Brain microvascular endothelial cell (primary cell): ENCODE measurements at regions not wholly inside any gene's neighbourhood (a gene's known extent, or its start where the extent isn't known, plus 50 kb on each side); places are given as distances from the start of the nearest gene placed in this dataset.
"Not testable (repeated sequence)": the region's sequence is repeated elsewhere in the genome, so short reads cannot be mapped to it uniquely, and the experiment has no call there.

Source experiments
- DNase-seq: peaks from one replicate; pipeline ENCODE4 v3.0.0-alpha.2; 2020
- H3K27ac ChIP-seq: fragments of 250-450 bp; sonication (Bioruptor Pico); 2 replicates; pipeline ENCODE4 v1.5.1; 2020; ENCODE audit warnings: mild to moderate bottlenecking, moderate library complexity
- H3K27me3 ChIP-seq: fragments of 250-450 bp; sonication (Bioruptor Pico); replicated peaks from 2 replicates; pipeline ENCODE4 v1.5.1; 2020; ENCODE audit warnings: mild to moderate bottlenecking
- H3K36me3 ChIP-seq: fragments of 250-450 bp; sonication (Bioruptor Pico); replicated peaks from 2 replicates; pipeline ENCODE4 v1.5.1; 2020; ENCODE audit warnings: mild to moderate bottlenecking
- H3K4me3 ChIP-seq: 2 replicates; pipeline ENCODE4 v1.5.1; 2011; ENCODE audit warnings: low read depth, mild to moderate bottlenecking, control low read depth, low read length, moderate library complexity
- in situ Hi-C: cut with HindIII; loops from 2 replicates; pipeline ENCODE4 v1.10.0; 2017; ENCODE audit warnings: low sequenced_read_pairs, low pct_ligation_motif_present

GRCh38 chr17:26881195-26881594 lies 412.7 kb upstream of the WSB1 start:
- H3K36me3 ChIP-seq, H3K27me3 ChIP-seq, H3K4me3 ChIP-seq, in situ Hi-C loops, DNase-seq, H3K27ac ChIP-seq: not testable (repeated sequence)

- in situ Hi-C loops, DNase-seq, H3K36me3 ChIP-seq, H3K27me3 ChIP-seq, H3K4me3 ChIP-seq, H3K27ac ChIP-seq: not testable (repeated sequence)
Observed at GRCh38 chr17:26882097-26882761, 411.7 kb upstream of the WSB1 start.

- DNase-seq, H3K27me3 ChIP-seq, in situ Hi-C loops, H3K4me3 ChIP-seq, H3K27ac ChIP-seq, H3K36me3 ChIP-seq: not testable (repeated sequence)
Observed at GRCh38 chr17:26883878-26884740, 409.8 kb upstream of the WSB1 start.

GRCh38 chr17:26884741-26885059 lies 409.2 kb upstream of the WSB1 start:
- H3K27ac ChIP-seq, H3K4me3 ChIP-seq, DNase-seq, in situ Hi-C loops, H3K27me3 ChIP-seq, H3K36me3 ChIP-seq: not testable (repeated sequence)

- H3K27ac ChIP-seq, H3K36me3 ChIP-seq, in situ Hi-C loops, H3K4me3 ChIP-seq, H3K27me3 ChIP-seq: not testable (repeated sequence)
- peak; percentile 78 for DNase-seq
Observed at GRCh38 chr17:26885244-26885970, 408.5 kb upstream of the WSB1 start.
